ENCODE measurements at regions not wholly inside any gene's neighbourhood (a gene's known extent, or its start where the extent isn't known, plus 50 kb on each side); places are given as distances from the start of the nearest gene placed in this dataset.

- H3K4me1 ChIP-seq (ENCODE audit: control insufficient read depth in 5 of 5, insufficient read depth in 5 of 5, low read length in 5 of 5) = peaks cover 6 to 22% (median 18%) of the 10 kb centered on the region in 5 donors
- no peak overlapping the region for H3K9ac ChIP-seq (ENCODE audit: low read length in 5 of 5)
- no peak overlapping the region for H3K4me3 ChIP-seq (ENCODE audit: low read depth in 1 of 5, low read length in 5 of 5)
These were observed 53.0 kb upstream of the CA12 start for GRCh38 chr15:63434576-63435186.

GRCh38 chr15:63435204-63435820, 53.7 kb upstream of the CA12 start:
- Histone ChIP-seq H3K27ac (ENCODE audit: low read depth, low read length) (no peak overlapping the region), H3K9ac (ENCODE audit: low read length in 5 of 5) (no peak overlapping the region), H3K4me1 (ENCODE audit: control insufficient read depth in 5 of 5, insufficient read depth in 5 of 5, low read length in 5 of 5) (peaks cover 6 to 22% (median 18%) of the 10 kb centered on the region in 5 donors), H3K36me3 (ENCODE audit: control insufficient read depth in 5 of 5, insufficient read depth in 5 of 5, low read length in 5 of 5) (no peaks in the 10 kb centered on the region), H3K9me3 (ENCODE audit: control insufficient read depth in 5 of 5, low read length in 5 of 5) (no peaks in the 10 kb centered on the region), H3K27me3 (ENCODE audit: control insufficient read depth in 5 of 5, insufficient read depth in 4 of 5, low read length in 5 of 5) (no peaks in the 10 kb centered on the region), H3K4me3 (ENCODE audit: low read depth in 1 of 5, low read length in 5 of 5) (no peak overlapping the region)

More at GRCh38 chr15:63434576-63435186, 53.0 kb upstream of the CA12 start:
- no peak overlapping the region for H3K27ac ChIP-seq (ENCODE audit: low read depth, low read length)
- no peaks in the 10 kb centered on the region for H3K36me3 ChIP-seq (ENCODE audit: control insufficient read depth in 5 of 5, insufficient read depth in 5 of 5, low read length in 5 of 5)
- H3K27me3 ChIP-seq (ENCODE audit: control insufficient read depth in 5 of 5, insufficient read depth in 4 of 5, low read length in 5 of 5) = no peaks in the 10 kb centered on the region
- H3K9me3 ChIP-seq (ENCODE audit: control insufficient read depth in 5 of 5, low read length in 5 of 5) = no peaks in the 10 kb centered on the region

GRCh38 chr15:63436341-63436740, 54.7 kb upstream of the CA12 start:
- Histone ChIP-seq H3K4me1 (ENCODE audit: control insufficient read depth in 5 of 5, insufficient read depth in 5 of 5, low read length in 5 of 5) (peaks cover 6 to 16% (median 12%) of the 10 kb centered on the region in 5 donors), H3K36me3 (ENCODE audit: control insufficient read depth in 5 of 5, insufficient read depth in 5 of 5, low read length in 5 of 5) (no peaks in the 10 kb centered on the region), H3K4me3 (ENCODE audit: low read depth in 1 of 5, low read length in 5 of 5) (peak overlapping the region in 3 of 5 donors; percentile 0 to 18 (median 16)), H3K9me3 (ENCODE audit: control insufficient read depth in 5 of 5, low read length in 5 of 5) (no peaks in the 10 kb centered on the region), H3K27me3 (ENCODE audit: control insufficient read depth in 5 of 5, insufficient read depth in 4 of 5, low read length in 5 of 5) (peaks cover 0 to 2% (median 0%) of the 10 kb centered on the region in 5 donors), H3K27ac (ENCODE audit: low read depth, low read length) (no peak overlapping the region), H3K9ac (ENCODE audit: low read length in 5 of 5) (no peak overlapping the region)

GRCh38 chr15:63436872-63437375, 55.3 kb upstream of the CA12 start:
- peaks cover 0 to 2% (median 0%) of the 10 kb centered on the region in 5 donors for H3K27me3 ChIP-seq (ENCODE audit: control insufficient read depth in 5 of 5, insufficient read depth in 4 of 5, low read length in 5 of 5)
- peaks cover 6 to 16% (median 12%) of the 10 kb centered on the region in 5 donors for H3K4me1 ChIP-seq (ENCODE audit: control insufficient read depth in 5 of 5, insufficient read depth in 5 of 5, low read length in 5 of 5)
- H3K9me3 ChIP-seq (ENCODE audit: control insufficient read depth in 5 of 5, low read length in 5 of 5) = no peaks in the 10 kb centered on the region
- no peak overlapping the region for H3K9ac ChIP-seq (ENCODE audit: low read length in 5 of 5)
- peak overlapping the region in 3 of 5 donors; percentile 0 to 18 (median 16) for H3K4me3 ChIP-seq (ENCODE audit: low read depth in 1 of 5, low read length in 5 of 5)
- no peaks in the 10 kb centered on the region for H3K36me3 ChIP-seq (ENCODE audit: control insufficient read depth in 5 of 5, insufficient read depth in 5 of 5, low read length in 5 of 5)
- no peak overlapping the region for H3K27ac ChIP-seq (ENCODE audit: low read depth, low read length)

- Histone ChIP-seq H3K4me3 (ENCODE audit: low read depth in 1 of 5, low read length in 5 of 5) (no peak overlapping the region), H3K27ac (ENCODE audit: low read depth, low read length) (no peak overlapping the region), H3K27me3 (ENCODE audit: control insufficient read depth in 5 of 5, insufficient read depth in 4 of 5, low read length in 5 of 5) (peaks cover 0 to 2% (median 0%) of the 10 kb centered on the region in 5 donors), H3K9me3 (ENCODE audit: control insufficient read depth in 5 of 5, low read length in 5 of 5) (no peaks in the 10 kb centered on the region), H3K36me3 (ENCODE audit: control insufficient read depth in 5 of 5, insufficient read depth in 5 of 5, low read length in 5 of 5) (no peaks in the 10 kb centered on the region), H3K4me1 (ENCODE audit: control insufficient read depth in 5 of 5, insufficient read depth in 5 of 5, low read length in 5 of 5) (peaks cover 6 to 16% (median 12%) of the 10 kb centered on the region in 5 donors), H3K9ac (ENCODE audit: low read length in 5 of 5) (no peak overlapping the region)
These were observed 58.1 kb upstream of the CA12 start for GRCh38 chr15:63439536-63440264.

- H3K4me1 ChIP-seq (ENCODE audit: control insufficient read depth in 5 of 5, insufficient read depth in 5 of 5, low read length in 5 of 5) = peaks cover 6 to 16% (median 12%) of the 10 kb centered on the region in 5 donors
These were observed 58.6 kb upstream of the CA12 start for GRCh38 chr15:63440265-63440648.

GRCh38 chr15:63440756-63441155, 59.1 kb upstream of the CA12 start:
- H3K27ac ChIP-seq (ENCODE audit: low read depth, low read length) = no peak overlapping the region
- no peaks in the 10 kb centered on the region for H3K36me3 ChIP-seq (ENCODE audit: control insufficient read depth in 5 of 5, insufficient read depth in 5 of 5, low read length in 5 of 5)
- H3K4me1 ChIP-seq (ENCODE audit: control insufficient read depth in 5 of 5, insufficient read depth in 5 of 5, low read length in 5 of 5) = peaks cover 6 to 16% (median 12%) of the 10 kb centered on the region in 5 donors
- H3K27me3 ChIP-seq (ENCODE audit: control insufficient read depth in 5 of 5, insufficient read depth in 4 of 5, low read length in 5 of 5) = peaks cover 0 to 2% (median 0%) of the 10 kb centered on the region in 5 donors
- no peak overlapping the region for H3K9ac ChIP-seq (ENCODE audit: low read length in 5 of 5)
- no peak overlapping the region for H3K4me3 ChIP-seq (ENCODE audit: low read depth in 1 of 5, low read length in 5 of 5)
- no peaks in the 10 kb centered on the region for H3K9me3 ChIP-seq (ENCODE audit: control insufficient read depth in 5 of 5, low read length in 5 of 5)

More at GRCh38 chr15:63440265-63440648, 58.6 kb upstream of the CA12 start:
- Histone ChIP-seq H3K4me3 (ENCODE audit: low read depth in 1 of 5, low read length in 5 of 5) (no peak overlapping the region), H3K9me3 (ENCODE audit: control insufficient read depth in 5 of 5, low read length in 5 of 5) (no peaks in the 10 kb centered on the region), H3K27me3 (ENCODE audit: control insufficient read depth in 5 of 5, insufficient read depth in 4 of 5, low read length in 5 of 5) (peaks cover 0 to 2% (median 0%) of the 10 kb centered on the region in 5 donors), H3K27ac (ENCODE audit: low read depth, low read length) (no peak overlapping the region), H3K36me3 (ENCODE audit: control insufficient read depth in 5 of 5, insufficient read depth in 5 of 5, low read length in 5 of 5) (no peaks in the 10 kb centered on the region), H3K9ac (ENCODE audit: low read length in 5 of 5) (no peak overlapping the region)

GRCh38 chr15:63441266-63441665, 59.6 kb upstream of the CA12 start:
- Histone ChIP-seq H3K9ac (ENCODE audit: low read length in 5 of 5) (no peak overlapping the region), H3K27ac (ENCODE audit: low read depth, low read length) (no peak overlapping the region)

GRCh38 chr15:63442080-63442479, 60.4 kb upstream of the CA12 start:
- H3K9ac ChIP-seq (ENCODE audit: low read length in 5 of 5) = no peak overlapping the region
- peaks cover 0 to 11% (median 6%) of the 10 kb centered on the region in 5 donors for H3K4me1 ChIP-seq (ENCODE audit: control insufficient read depth in 5 of 5, insufficient read depth in 5 of 5, low read length in 5 of 5)
- no peak overlapping the region for H3K27ac ChIP-seq (ENCODE audit: low read depth, low read length)
- H3K9me3 ChIP-seq (ENCODE audit: control insufficient read depth in 5 of 5, low read length in 5 of 5) = no peaks in the 10 kb centered on the region
- no peak overlapping the region for H3K4me3 ChIP-seq (ENCODE audit: low read depth in 1 of 5, low read length in 5 of 5)
- H3K36me3 ChIP-seq (ENCODE audit: control insufficient read depth in 5 of 5, insufficient read depth in 5 of 5, low read length in 5 of 5) = no peaks in the 10 kb centered on the region
- peaks cover 0 to 2% (median 0%) of the 10 kb centered on the region in 5 donors for H3K27me3 ChIP-seq (ENCODE audit: control insufficient read depth in 5 of 5, insufficient read depth in 4 of 5, low read length in 5 of 5)

More at GRCh38 chr15:63441266-63441665, 59.6 kb upstream of the CA12 start:
- H3K27me3 ChIP-seq (ENCODE audit: control insufficient read depth in 5 of 5, insufficient read depth in 4 of 5, low read length in 5 of 5) = peaks cover 0 to 2% (median 0%) of the 10 kb centered on the region in 5 donors
- H3K36me3 ChIP-seq (ENCODE audit: control insufficient read depth in 5 of 5, insufficient read depth in 5 of 5, low read length in 5 of 5) = no peaks in the 10 kb centered on the region
- no peak overlapping the region for H3K4me3 ChIP-seq (ENCODE audit: low read depth in 1 of 5, low read length in 5 of 5)
- peaks cover 5 to 14% (median 11%) of the 10 kb centered on the region in 5 donors for H3K4me1 ChIP-seq (ENCODE audit: control insufficient read depth in 5 of 5, insufficient read depth in 5 of 5, low read length in 5 of 5)
- H3K9me3 ChIP-seq (ENCODE audit: control insufficient read depth in 5 of 5, low read length in 5 of 5) = no peaks in the 10 kb centered on the region

Measured in subcutaneous abdominal adipose tissue (tissue), 5 donors.